GM21737 (cell line): ENCODE measurements at regions not wholly inside any gene's neighbourhood (a gene's known extent, or its start where the extent isn't known, plus 50 kb on each side); places are given as distances from the start of the nearest gene placed in this dataset.

Source experiments
- ATAC-seq: cut with Tn5 transposase; IDR thresholded peaks from one replicate; pipeline ENCODE4 v1.9.1; 2021; ENCODE audit warnings: mild to moderate bottlenecking, moderate library complexity; ENCODE audit not compliant: unreplicated experiment

GRCh38 chr2:180394305-180394704 is 387.2 kb upstream of the CWC22 start:
- ATAC-seq = no peak

DNA sequence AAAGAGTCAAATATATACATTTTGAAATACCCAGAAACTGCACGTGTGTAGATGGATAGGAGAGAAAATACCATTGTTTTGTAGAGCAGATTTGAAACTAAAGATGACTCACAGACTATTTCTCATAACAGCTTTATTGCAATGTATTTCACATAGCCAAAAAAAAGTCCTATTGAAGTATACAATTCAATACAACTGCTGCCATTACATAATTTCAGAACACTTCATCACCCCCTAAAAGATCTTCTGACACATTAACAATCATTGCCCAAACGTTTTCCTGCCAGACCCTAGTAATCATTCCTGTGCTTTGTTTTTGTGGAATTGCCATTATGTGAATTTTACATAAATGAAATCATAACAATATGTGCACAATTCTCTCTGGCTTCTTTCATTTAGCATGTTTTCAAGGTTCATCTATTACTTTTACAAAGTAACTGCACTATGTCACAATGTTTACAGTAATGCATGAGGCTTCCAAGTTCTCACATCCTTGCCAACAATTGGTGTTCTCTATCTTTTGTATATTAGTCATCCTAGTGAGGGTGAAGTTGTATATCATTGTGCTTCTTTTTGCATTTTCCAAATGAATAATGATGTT is 378.6 kb upstream of the CWC22 start:
- ATAC-seq = no peak

- ATAC-seq = no peak
Observed at GRCh38 chr2:180376066-180376465, 369.0 kb upstream of the CWC22 start.

DNA sequence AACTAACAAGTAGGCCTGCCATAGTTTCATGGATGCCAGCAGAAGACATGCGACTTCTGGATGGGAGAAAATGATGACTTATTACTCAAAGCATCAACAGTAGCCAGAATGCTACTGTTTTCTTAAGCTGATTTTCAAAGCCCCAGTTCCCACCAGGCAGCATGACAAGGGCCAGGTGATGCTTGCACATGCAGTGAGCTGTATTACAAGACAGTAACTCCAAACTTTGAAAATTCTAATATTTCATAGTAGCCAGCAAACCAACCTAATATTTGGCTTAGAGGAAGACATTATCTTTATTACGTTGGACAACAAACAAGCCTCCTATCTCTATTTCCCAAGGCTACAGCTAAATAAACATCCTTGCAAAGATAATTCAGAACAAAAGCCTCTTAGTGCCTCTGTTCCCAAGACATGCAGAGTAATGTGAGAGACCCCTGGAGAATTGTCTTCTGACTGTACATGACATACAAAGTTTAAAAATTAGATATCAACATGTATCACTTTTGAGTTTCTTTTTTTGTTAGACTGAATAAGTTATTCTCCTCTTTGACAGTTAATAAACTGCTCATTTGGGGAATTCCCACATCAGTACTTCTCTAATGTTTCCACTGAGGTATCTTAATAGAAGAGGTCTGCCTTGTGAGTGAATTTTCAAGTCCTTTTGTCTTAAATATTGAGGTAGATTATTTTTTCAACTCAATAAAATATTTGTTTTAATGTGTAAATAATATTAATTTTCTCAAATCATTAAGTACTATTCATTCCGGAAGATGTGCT is 367.6 kb upstream of the CWC22 start:
- no peak for ATAC-seq

DNA sequence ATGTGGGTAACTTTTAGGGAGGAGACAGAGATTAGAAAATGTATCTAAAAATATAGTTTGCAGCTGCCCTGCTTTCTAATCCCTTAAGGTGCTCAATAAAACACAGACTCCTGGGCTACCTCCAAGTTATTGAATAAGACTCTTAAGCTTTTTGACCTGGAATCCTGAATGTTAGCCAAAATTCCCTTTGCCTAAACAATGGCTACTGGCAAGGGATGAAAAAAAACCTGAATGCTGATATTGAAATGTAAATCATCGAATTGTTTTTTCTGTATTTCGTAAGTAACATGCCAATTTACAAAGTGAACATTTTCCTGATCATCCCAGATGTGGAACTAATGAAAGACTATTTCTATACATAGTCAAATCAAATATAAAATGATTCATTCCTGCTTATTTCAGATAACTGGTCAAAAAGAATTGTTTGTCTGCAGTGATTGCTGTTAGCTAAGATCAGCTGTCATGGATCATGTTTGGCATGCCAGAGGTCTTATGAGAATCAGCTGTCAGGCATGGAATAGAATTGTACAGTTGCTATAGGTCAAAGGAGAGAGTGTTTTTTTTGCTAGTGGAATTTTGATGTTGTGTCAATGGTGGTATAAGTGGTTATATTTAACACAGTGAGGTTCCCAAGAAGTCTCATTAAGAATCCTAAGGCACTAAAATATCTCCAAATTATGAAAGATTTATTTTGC is 363.6 kb upstream of the CWC22 start:
- ATAC-seq = no peak

DNA sequence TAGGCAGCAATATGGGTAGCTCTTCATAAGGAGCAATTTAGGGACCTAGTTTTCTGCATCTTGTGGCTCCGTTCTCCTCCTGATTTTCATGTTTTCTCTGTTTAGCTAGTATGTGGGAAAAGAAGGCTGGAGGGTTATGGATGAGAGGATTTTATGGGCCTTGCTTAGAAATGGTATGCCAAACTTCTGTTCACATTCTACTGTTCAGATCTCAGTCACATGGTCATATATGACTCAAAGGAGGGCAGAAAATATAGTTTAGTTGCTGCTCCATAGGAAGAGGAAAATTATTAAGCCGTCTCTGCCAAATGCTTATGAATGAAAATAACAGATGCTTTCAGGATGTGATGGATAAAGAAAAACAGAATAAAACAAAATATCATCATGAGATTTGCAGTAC is 361.8 kb upstream of the CWC22 start:
- no peak for ATAC-seq

DNA sequence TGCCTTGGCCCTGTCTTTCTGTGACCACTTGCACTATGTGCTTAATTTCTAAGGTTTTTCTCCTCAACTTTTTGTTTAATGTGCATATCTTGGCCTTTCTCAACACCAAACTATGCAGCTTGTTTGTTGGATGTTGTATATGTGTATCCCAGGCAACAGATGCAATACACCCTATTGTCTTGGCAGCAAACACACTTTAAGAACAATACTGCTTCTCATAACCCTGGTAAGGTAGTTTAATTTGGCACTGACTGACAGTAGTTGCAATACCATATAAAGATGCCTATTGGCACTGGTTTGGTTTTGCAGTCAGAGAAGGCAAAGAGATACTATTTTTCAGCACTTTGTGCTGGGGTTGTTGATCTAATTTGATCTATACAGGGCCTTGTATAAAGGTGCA is 360.7 kb upstream of the CWC22 start:
- ATAC-seq = no peak

DNA sequence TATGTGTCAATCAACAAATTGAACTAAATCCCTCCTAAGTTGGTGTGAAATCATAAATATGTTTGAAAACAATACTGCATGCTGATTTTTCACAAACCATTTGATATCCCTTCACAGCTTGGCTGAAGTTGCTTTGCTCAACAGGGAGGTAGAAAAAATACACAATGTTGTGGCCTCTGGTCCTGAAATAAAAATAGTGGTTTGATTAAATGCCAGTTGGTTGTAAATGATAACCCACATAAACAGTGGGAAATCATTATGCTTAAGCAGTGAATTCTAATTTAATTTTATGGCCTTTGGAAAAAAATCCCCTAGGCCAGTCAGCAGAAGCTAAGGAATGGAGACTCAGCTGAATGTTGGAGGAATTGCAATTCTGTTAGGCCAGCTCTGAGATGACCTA is 359.4 kb upstream of the CWC22 start:
- ATAC-seq = no peak

DNA sequence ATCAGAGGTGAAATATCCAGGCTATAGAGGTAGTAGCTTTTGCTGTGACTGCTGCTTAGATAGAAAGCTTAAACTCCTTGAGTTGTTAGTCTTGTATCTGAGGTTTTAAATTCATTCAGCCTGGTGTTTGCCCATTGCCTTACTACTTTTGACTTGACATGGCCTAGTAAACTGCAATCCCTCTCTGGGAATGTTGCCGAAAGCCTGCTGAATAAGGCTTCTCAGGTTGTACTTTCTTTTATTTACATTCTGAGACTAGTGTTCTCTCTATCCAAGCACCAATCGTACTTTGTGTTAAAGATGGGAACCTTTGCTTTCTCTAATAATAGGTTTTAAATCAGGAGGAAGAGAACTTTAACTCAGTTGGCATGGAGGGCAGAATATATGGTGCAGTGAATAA is 357.6 kb upstream of the CWC22 start:
- no peak for ATAC-seq

- ATAC-seq = peak; percentile 43
Observed at GRCh38 chr2:180360283-180360618, 353.2 kb upstream of the CWC22 start.

GRCh38 chr2:180359522-180360282 is 352.6 kb upstream of the CWC22 start:
- peak; percentile 94 for ATAC-seq

DNA sequence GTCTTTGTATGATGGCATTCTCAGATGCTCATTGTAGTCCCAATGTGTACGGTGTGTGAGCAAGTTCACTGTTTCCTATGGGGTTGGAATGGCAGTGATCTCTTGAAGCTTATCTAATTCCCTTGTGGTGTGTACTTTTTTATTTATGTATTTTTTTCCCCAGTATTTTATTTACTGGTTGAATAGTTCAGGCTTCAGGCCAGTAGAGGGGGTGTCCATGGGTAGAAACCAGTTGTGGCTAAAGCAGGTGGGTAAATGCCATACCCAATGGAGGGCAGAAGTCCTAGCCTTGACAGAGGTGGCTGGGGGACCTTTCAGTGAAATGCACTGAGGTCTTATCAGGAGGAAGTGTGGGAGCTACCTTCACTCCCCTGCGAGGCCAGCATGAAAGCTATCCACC is 351.4 kb upstream of the CWC22 start:
- ATAC-seq = no peak

DNA sequence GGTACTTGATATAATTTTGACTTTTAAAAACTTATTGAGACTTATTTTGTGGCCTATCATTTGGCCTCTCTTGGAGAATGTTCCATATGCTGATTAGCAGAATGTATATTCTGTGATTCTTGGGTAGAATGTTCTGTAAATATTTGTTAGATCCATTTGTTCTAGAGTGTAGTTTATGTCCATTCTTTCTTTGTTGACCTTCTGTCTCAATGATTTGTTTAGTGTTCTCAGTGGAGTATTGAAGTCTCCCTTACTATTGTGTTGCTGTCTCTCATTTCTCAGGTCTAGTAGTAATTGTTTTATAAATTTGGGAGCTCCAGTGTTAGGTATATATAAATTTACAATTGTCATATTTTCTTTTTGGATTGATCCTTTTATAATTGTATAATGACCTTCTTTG is 349.6 kb upstream of the CWC22 start:
- ATAC-seq = no peak

DNA sequence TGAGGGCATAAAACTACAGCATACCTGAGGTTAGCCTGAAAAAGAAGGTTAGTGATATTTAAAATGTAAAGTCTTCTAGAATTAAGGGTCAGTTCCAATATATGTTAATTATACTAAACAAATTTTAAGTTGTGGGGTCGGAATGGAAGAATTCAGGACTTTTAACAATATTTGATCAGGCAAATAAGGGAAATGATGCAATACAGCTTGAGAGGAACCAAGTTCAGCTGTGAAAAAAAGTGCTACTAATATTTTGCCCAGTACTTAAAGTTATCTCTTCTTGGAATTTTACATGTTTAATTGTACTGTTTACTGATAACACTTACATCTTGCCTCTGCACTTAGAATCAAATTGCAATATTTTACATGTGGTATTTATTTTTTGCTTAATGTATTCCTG is 345.5 kb upstream of the CWC22 start:
- no peak for ATAC-seq

DNA sequence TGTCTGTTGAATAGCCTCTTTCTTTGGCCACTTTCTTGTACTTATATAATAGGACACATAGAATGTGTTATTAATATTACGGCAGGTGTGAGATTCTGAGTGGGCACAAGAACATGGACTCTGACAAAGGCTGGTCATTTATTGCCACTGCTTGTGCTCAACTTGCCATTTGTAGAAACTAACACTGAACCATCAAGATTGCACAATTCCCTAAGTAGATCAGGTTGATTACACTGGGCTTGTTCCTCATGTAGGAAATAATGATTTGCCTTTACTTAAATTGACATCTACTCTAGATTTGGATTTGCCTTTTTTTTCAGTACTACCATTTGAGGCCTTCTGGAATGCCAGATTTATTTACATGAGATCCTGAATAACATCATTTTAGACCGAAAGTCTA is 342.7 kb upstream of the CWC22 start:
- no peak for ATAC-seq

GRCh38 chr2:180343528-180344345 is 336.6 kb upstream of the CWC22 start:
- no peak for ATAC-seq

DNA sequence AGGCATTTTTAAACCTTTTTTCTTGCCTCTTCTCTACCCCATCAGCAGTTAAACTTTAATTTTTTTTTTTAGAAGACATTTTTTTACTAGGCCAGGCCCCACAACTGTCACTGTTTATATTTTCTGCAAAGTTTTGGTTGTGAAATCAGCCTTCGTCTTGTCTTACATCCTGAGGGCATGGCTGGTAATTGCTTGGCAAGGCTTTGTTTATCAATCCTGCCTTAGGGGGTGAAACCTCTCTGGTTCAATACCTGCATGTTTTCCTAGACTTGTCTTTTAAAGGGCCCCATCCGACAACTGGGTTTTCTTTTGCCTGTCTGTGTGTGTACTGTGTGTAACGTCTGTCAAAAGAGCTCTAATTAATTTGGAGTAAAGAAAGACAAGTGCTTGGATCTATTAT is 330.0 kb upstream of the CWC22 start:
- ATAC-seq = no peak

GRCh38 chr2:180336550-180336949 is 329.5 kb upstream of the CWC22 start:
- no peak for ATAC-seq

DNA sequence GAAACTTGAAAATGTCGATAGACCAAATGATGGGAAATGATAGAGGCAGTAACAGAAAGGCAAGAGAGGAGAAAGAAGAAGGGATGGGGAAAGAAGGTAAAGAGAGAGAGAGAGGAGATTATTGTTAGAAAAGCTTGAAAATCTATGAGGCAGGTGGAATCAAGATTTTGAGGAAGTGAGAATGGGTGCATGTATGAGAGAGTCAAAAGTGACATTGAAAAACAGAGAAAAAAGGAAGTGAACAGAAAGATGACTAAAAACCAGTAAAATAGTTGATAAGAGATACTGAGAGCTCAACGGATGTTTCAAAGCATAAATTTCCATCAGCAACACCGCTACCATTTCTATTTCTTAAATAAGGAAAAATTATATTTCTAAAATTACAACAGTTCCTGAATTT is 327.4 kb upstream of the CWC22 start:
- ATAC-seq = peak; percentile 100

DNA sequence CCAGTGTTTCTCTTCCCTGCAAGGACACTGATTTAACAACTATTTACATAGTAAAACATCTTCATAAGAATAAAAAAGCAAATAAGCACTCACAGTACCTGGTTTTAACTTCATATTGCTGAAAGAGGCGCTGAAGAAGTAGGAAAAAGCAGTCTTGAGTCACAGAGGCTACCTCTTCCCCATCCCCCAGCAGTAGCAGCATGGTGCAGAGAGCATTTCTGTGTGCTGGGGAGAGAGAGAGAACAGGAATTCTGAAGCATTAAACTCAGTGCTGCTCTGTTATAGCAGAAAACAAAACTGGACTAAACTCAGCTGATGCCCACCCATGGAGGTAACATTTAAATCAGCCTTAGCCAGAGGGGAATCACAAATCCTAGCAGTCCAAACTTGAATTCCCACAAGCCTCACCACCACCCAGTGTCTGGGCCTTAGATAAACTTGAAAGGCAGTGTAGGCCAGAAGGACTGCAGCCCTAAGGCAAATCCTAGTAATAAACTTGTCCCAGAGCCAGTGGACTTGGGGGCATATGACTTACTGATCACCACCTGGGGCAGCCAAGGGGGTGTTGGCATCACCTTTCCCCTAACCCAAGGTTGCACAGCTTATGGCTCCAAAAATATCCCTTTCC is 321.8 kb upstream of the CWC22 start:
- no peak for ATAC-seq
